ENCODE measurements at regions not wholly inside any gene's neighbourhood (a gene's known extent, or its start where the extent isn't known, plus 50 kb on each side); places are given as distances from the start of the nearest gene placed in this dataset.

DNA sequence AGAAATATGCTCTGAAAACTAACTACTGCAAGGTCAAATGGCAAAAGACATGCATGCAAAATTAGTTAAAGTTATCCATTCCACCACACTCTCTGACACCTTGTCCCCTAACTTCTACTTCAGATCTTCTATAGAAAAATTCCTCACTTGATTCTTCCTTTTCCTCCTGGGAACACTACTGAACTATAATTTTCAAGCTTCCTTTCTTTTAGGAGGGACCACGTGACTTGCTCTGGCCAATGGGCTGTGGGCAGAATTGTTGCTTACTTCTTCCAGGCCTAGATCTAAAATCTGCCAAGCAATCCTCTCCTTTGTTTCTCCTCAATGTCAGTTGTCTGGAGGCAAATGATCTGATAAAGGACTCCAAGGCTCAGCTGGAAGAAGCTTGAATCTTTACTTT, 441.0 kb downstream of the CDK5RAP2 start:
- Histone ChIP-seq H3T11ph (ENCODE audit: low read length) (no peak overlapping the region), H3K4me1 (ENCODE audit: insufficient read depth, low read length) (no peaks in the 10 kb centered on the region), H2BK12ac (ENCODE audit: insufficient read length, low read depth, low read length) (no peak overlapping the region), H4K8ac (replicated peaks; ENCODE audit: insufficient read length, low read depth, low read length) (no peak overlapping the region), H3K27me3 (ENCODE audit: insufficient read depth, low read length) (no peaks in the 10 kb centered on the region), H2BK20ac (ENCODE audit: low read depth, low read length, poor library complexity, severe bottlenecking) (no peak overlapping the region), H2AK5ac (ENCODE audit: insufficient read length, low read length) (no peak overlapping the region), H2BK15ac (ENCODE audit: low read depth, low read length) (no peak overlapping the region), H3K14ac (ENCODE audit: insufficient read depth, low read length) (no peak overlapping the region), H3K18ac (ENCODE audit: insufficient read length, low read depth, low read length) (no peak overlapping the region), H3K79me1 (ENCODE audit: insufficient read depth, low read depth, low read length, poor library complexity, severe bottlenecking) (no peaks in the 10 kb centered on the region), H3K23ac (ENCODE audit: insufficient read length, low read depth, low read length) (no peak overlapping the region), H2AFZ (ENCODE audit: low read length) (no peak overlapping the region), H3K4ac (ENCODE audit: low read depth, low read length) (no peak overlapping the region), H4K91ac (ENCODE audit: insufficient read length, low read depth, low read length) (no peak overlapping the region), H3K27ac (ENCODE audit: insufficient read length, low read depth, low read length) (no peak overlapping the region), H3K79me2 (ENCODE audit: insufficient read depth, low read length) (no peaks in the 10 kb centered on the region), H2BK5ac (ENCODE audit: insufficient read length, low read length) (no peak overlapping the region), H3K23me2 (ENCODE audit: insufficient read length, low read depth, low read length, poor library complexity, severe bottlenecking) (no peaks in the 10 kb centered on the region), H4K20me1 (ENCODE audit: control insufficient read depth, insufficient read depth, insufficient read length) (no peaks in the 10 kb centered on the region), H3K9me3 (ENCODE audit: control insufficient read depth, low read depth, low read length) (no peaks in the 10 kb centered on the region), H3K4me2 (ENCODE audit: insufficient read depth, insufficient read length, low read length) (no peak overlapping the region), H2BK120ac (ENCODE audit: low read depth, low read length, poor library complexity, severe bottlenecking) (no peak overlapping the region), H4K5ac (ENCODE audit: insufficient read length, low read depth, low read length) (no peak overlapping the region), H3K56ac (ENCODE audit: insufficient read length, low read depth, low read length) (no peak overlapping the region), H3K9ac (ENCODE audit: extremely low read depth, insufficient read length, low read length) (no peak overlapping the region)
- DNase-seq: no peak
- peaks cover 13 to 20% of the 10 kb centered on the region in 2 experiments for H3K9me3 Mint-ChIP-seq
- no CpG with 5 or more reads among the region's 1 CpG for WGBS (ENCODE audit: extremely low coverage, insufficient read length, low lambda C conversion rate)
- no peak overlapping the region for H3K27ac Mint-ChIP-seq
- H3K36me3 Mint-ChIP-seq (ENCODE audit: insufficient read depth in 1 of 3, low read depth in 3 of 3): peaks cover 6 to 12% (median 7%) of the 10 kb centered on the region in 3 experiments; a peak in 6 of 7 replicates
- no peak overlapping the region for H3K4me3 Mint-ChIP-seq
- H3K4me1 Mint-ChIP-seq: no peaks in the 10 kb centered on the region
- peaks cover 9% of the 10 kb centered on the region; the same call in 1 of the 2 replicates for H3K27me3 Mint-ChIP-seq (ENCODE audit: low read depth)
- TF ChIP-seq, protein P1, sequence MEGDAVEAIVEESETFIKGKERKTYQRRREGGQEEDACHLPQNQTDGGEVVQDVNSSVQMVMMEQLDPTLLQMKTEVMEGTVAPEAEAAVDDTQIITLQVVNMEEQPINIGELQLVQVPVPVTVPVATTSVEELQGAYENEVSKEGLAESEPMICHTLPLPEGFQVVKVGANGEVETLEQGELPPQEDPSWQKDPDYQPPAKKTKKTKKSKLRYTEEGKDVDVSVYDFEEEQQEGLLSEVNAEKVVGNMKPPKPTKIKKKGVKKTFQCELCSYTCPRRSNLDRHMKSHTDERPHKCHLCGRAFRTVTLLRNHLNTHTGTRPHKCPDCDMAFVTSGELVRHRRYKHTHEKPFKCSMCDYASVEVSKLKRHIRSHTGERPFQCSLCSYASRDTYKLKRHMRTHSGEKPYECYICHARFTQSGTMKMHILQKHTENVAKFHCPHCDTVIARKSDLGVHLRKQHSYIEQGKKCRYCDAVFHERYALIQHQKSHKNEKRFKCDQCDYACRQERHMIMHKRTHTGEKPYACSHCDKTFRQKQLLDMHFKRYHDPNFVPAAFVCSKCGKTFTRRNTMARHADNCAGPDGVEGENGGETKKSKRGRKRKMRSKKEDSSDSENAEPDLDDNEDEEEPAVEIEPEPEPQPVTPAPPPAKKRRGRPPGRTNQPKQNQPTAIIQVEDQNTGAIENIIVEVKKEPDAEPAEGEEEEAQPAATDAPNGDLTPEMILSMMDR (conservative IDR thresholded peaks at IDR 0.05): no peak

All from H9 (cell line).